ENCODE measurements at regions not wholly inside any gene's neighbourhood (a gene's known extent, or its start where the extent isn't known, plus 50 kb on each side); places are given as distances from the start of the nearest gene placed in this dataset.

- TF ChIP-seq ZBTB1 (CRISPR knock-in tag; IDR thresholded peaks at IDR 0.05; ENCODE audit: borderline replicate concordance) (no peak), GABPB1 (CRISPR knock-in tag; IDR thresholded peaks at IDR 0.05) (no peak), CTCF (CRISPR knock-in tag; IDR thresholded peaks at IDR 0.05) (no peak)
Observed at GRCh38 chr1:168430321-168430720, 113.5 kb downstream of the XCL2 start.
